GM23248 (cell line): ENCODE measurements at regions not wholly inside any gene's neighbourhood (a gene's known extent, or its start where the extent isn't known, plus 50 kb on each side); places are given as distances from the start of the nearest gene placed in this dataset.

Experiments used
- DNase-seq: peaks from one replicate; pipeline ENCODE4 v3.0.0-alpha.2; 2015
- H2AFZ ChIP-seq: fragments of 200-600 bp; sonication (generic); 2 replicates; pipeline ENCODE4 v1.6.1; 2016; ENCODE audit warnings: antibody characterized with exemption
- H3F3A ChIP-seq: fragments of 200-600 bp; sonication (generic); 2 replicates; pipeline ENCODE4 v1.6.1; 2016; ENCODE audit warnings: mild to moderate bottlenecking, antibody characterized with exemption, mixed run types; ENCODE audit not compliant: insufficient read depth
- H3K27ac ChIP-seq: fragments of 200-600 bp; sonication (generic); 2 replicates; pipeline ENCODE4 v1.5.1; 2016; ENCODE audit warnings: mild to moderate bottlenecking
- H3K27me3 ChIP-seq: fragments of 200-600 bp; sonication (generic); replicated peaks from 2 replicates; pipeline ENCODE4 v1.6.1; 2016; ENCODE audit warnings: mild to moderate bottlenecking; ENCODE audit not compliant: insufficient read depth
- H3K36me3 ChIP-seq: fragments of 200-600 bp; sonication (generic); 2 replicates; pipeline ENCODE4 v1.6.1; 2016; ENCODE audit warnings: low read depth, mild to moderate bottlenecking
- H3K4me1 ChIP-seq: fragments of 200-600 bp; sonication (generic); 2 replicates; pipeline ENCODE4 v1.6.1; 2016; ENCODE audit warnings: mild to moderate bottlenecking; ENCODE audit not compliant: insufficient read depth
- H3K4me2 ChIP-seq: fragments of 200-600 bp; sonication (generic); one replicate; pipeline ENCODE4 v1.6.1; 2016; ENCODE audit warnings: mild to moderate bottlenecking; ENCODE audit not compliant: unreplicated experiment
- H3K4me3 ChIP-seq: fragments of 200-600 bp; sonication (generic); 2 replicates; pipeline ENCODE4 v1.5.1; 2016; ENCODE audit warnings: mild to moderate bottlenecking
- H3K79me2 ChIP-seq: fragments of 200-600 bp; sonication (generic); 2 replicates; pipeline ENCODE4 v1.6.1; 2016; ENCODE audit warnings: mild to moderate bottlenecking; ENCODE audit not compliant: insufficient read depth
- H3K9ac ChIP-seq: fragments of 200-600 bp; sonication (generic); 2 replicates; pipeline ENCODE4 v1.6.1; 2016; ENCODE audit warnings: mild to moderate bottlenecking
- H3K9me2 ChIP-seq: fragments of 200-600 bp; sonication (generic); 2 replicates; pipeline ENCODE4 v1.6.1; 2016; ENCODE audit warnings: mixed run types, mild to moderate bottlenecking, moderate library complexity; ENCODE audit not compliant: insufficient read depth
- H3K9me3 ChIP-seq: fragments of 200-600 bp; sonication (generic); one replicate; pipeline ENCODE4 v1.6.1; 2017; ENCODE audit warnings: low read depth
- H4K20me1 ChIP-seq: fragments of 200-600 bp; sonication (generic); 2 replicates; pipeline ENCODE4 v1.6.0; 2016; ENCODE audit not compliant: insufficient read depth
- EZH2 ChIP-seq: fragments of 200-600 bp; sonication (generic); IDR thresholded peaks from 2 replicates; pipeline ENCODE4 v1.6.1; 2018; ENCODE audit warnings: antibody characterized with exemption, mild to moderate bottlenecking; ENCODE audit not compliant: insufficient read depth, poor library complexity, severe bottlenecking
- EZH2phosphoT487 ChIP-seq: fragments of 200-600 bp; sonication (generic); IDR thresholded peaks from 2 replicates; pipeline ENCODE4 v1.6.1; 2018; ENCODE audit warnings: antibody characterized with exemption, moderate library complexity, mild to moderate bottlenecking, low read depth; ENCODE audit not compliant: insufficient read depth
- WGBS, 2 experiments: methylation state at CpG; one replicate each; pipeline ENCODE4 v1.1.6; 2015 to 2017; ENCODE audit warnings: low lambda C conversion rate in 2 of 2, low coverage in 1 of 2; ENCODE audit errors: missing lambda C conversion rate in 2 of 2; 5-methylcytosine and 5-hydroxymethylcytosine counted together
- in situ Hi-C: fragments of 300-500 bp; cut with MboI; formaldehyde crosslinking; loops from 2 replicates; pipeline ENCODE4 v1.15.0; 2020

- Histone ChIP-seq H3K79me2 (peaks cover 27% of the 10 kb centered on the region), H2AFZ (no peak overlapping the region), H3K9me2 (no peaks in the 10 kb centered on the region), H3K27ac (peak overlapping the region; percentile 92), H3K4me2 (no peak overlapping the region), H3K9me3 (no peaks in the 10 kb centered on the region), H3K36me3 (no peaks in the 10 kb centered on the region), H3K27me3 (no peaks in the 10 kb centered on the region), H4K20me1 (no peaks in the 10 kb centered on the region), H3K4me1 (peaks cover 59% of the 10 kb centered on the region), H3F3A (peaks cover 53% of the 10 kb centered on the region), H3K9ac (peak overlapping the region; percentile 82), H3K4me3 (no peak overlapping the region)
- in situ Hi-C loops: no loop called here
- no peak for DNase-seq
- 83 to 85% methylated on average over 15 of the region's 15 CpGs for WGBS, 2 experiments
- TF ChIP-seq EZH2 (no peak), EZH2phosphoT487 (no peak)
These were observed 88.9 kb downstream of the MCFD2 start for GRCh38 chr2:46826569-46827245.

GRCh38 chr2:46825939-46826568 is 89.6 kb downstream of the MCFD2 start:
- Histone ChIP-seq H3K27ac (peak overlapping the region; percentile 92), H3K27me3 (no peaks in the 10 kb centered on the region), H3K9me2 (no peaks in the 10 kb centered on the region), H3K9ac (peak overlapping the region; percentile 82), H2AFZ (no peak overlapping the region), H3K36me3 (no peaks in the 10 kb centered on the region), H3K9me3 (no peaks in the 10 kb centered on the region), H3K79me2 (peaks cover 27% of the 10 kb centered on the region), H4K20me1 (no peaks in the 10 kb centered on the region), H3K4me1 (peaks cover 55% of the 10 kb centered on the region), H3K4me3 (no peak overlapping the region), H3K4me2 (peak overlapping the region; percentile 11), H3F3A (peaks cover 49% of the 10 kb centered on the region)
- TF ChIP-seq EZH2 (no peak), EZH2phosphoT487 (no peak)
- in situ Hi-C loops: no loop called here
- DNase-seq: peak; percentile 95
- 60 to 61% methylated on average over 11 of the region's 11 CpGs for WGBS, 2 experiments

- H3K4me1 ChIP-seq: peaks cover 48% of the 10 kb centered on the region
- H3K79me2 ChIP-seq: peaks cover 27% of the 10 kb centered on the region
- H2AFZ ChIP-seq: no peak overlapping the region
- H3K27ac ChIP-seq: peak overlapping the region; percentile 92
- H3K36me3 ChIP-seq: no peaks in the 10 kb centered on the region
- no peaks in the 10 kb centered on the region for H3K27me3 ChIP-seq
- WGBS, 2 experiments: 93 to 95% methylated on average over 15 of the region's 15 CpGs
- H3K9me2 ChIP-seq: no peaks in the 10 kb centered on the region
- no peak for TF ChIP-seq EZH2phosphoT487
- H3K4me2 ChIP-seq: no peak overlapping the region
- DNase-seq: no peak
- in situ Hi-C loops: no loop called here
- no peak overlapping the region for H3K4me3 ChIP-seq
- peak overlapping the region; percentile 63 for H3K9ac ChIP-seq
- no peaks in the 10 kb centered on the region for H4K20me1 ChIP-seq
- peaks cover 42% of the 10 kb centered on the region for H3F3A ChIP-seq
- H3K9me3 ChIP-seq: no peaks in the 10 kb centered on the region
These were observed 90.2 kb downstream of the MCFD2 start for GRCh38 chr2:46825231-46825938.

GRCh38 chr2:46824611-46825010 is 91.0 kb downstream of the MCFD2 start:
- peak overlapping the region; percentile 92 for H3K27ac ChIP-seq
- DNase-seq: no peak
- H3K9ac ChIP-seq: no peak overlapping the region
- H2AFZ ChIP-seq: no peak overlapping the region
- peaks cover 40% of the 10 kb centered on the region for H3K4me1 ChIP-seq
- in situ Hi-C loops: no loop called here
- no peak overlapping the region for H3K4me2 ChIP-seq
- peaks cover 27% of the 10 kb centered on the region for H3K79me2 ChIP-seq
- no peaks in the 10 kb centered on the region for H3K36me3 ChIP-seq
- no peaks in the 10 kb centered on the region for H4K20me1 ChIP-seq
- H3K9me3 ChIP-seq: no peaks in the 10 kb centered on the region
- H3K27me3 ChIP-seq: no peaks in the 10 kb centered on the region
- TF ChIP-seq EZH2phosphoT487 (no peak), EZH2 (no peak)
- peaks cover 34% of the 10 kb centered on the region for H3F3A ChIP-seq
- no peaks in the 10 kb centered on the region for H3K9me2 ChIP-seq
- H3K4me3 ChIP-seq: no peak overlapping the region
- WGBS, 2 experiments: 95 to 100% methylated on average over 3 of the region's 3 CpGs
